Fibroblast of lung (primary cell): ENCODE measurements at regions not wholly inside any gene's neighbourhood (a gene's known extent, or its start where the extent isn't known, plus 50 kb on each side); places are given as distances from the start of the nearest gene placed in this dataset.

Source experiments
- CTCF ChIP-seq, 2 donors: IDR thresholded peaks in 1 of 2; conservative IDR thresholded peaks in 1 of 2; 1 replicate in 1 of 2; 2 replicates in 1 of 2; pipeline ENCODE4 v1.5.1; 2011 to 2012; ENCODE audit warnings: low read length in 2 of 2, control low read depth in 1 of 2, inconsistent platforms in 1 of 2, low read depth in 1 of 2, mild to moderate bottlenecking in 1 of 2
- EZH2 ChIP-seq: IDR thresholded peaks from 2 replicates; pipeline ENCODE4 v1.5.1; 2012; ENCODE audit warnings: low read length, control low read depth, mild to moderate bottlenecking; ENCODE audit errors: missing control alignments

GRCh38 chr11:90700789-90701439, 478.1 kb upstream of the CHORDC1 start:
- TF ChIP-seq CTCF (conservative IDR thresholded peaks at IDR 0.05 in 1 of 2, IDR thresholded peaks at IDR 0.05 in 1 of 2; ENCODE audit: low read depth in 1 of 2, low read length in 2 of 2) (no peak), EZH2 (no peak)
